ENCODE measurements at regions not wholly inside any gene's neighbourhood (a gene's known extent, or its start where the extent isn't known, plus 50 kb on each side); places are given as distances from the start of the nearest gene placed in this dataset.
"Not testable (repeated sequence)": the region's sequence is repeated elsewhere in the genome, so short reads cannot be mapped to it uniquely, and the experiment has no call there.

GRCh38 chr12:25313266-25313990, 62.7 kb upstream of the KRAS start:
- H4K20me1 ChIP-seq (replicated peaks; ENCODE audit: control insufficient read depth, insufficient read depth, low read length); H3K9me3 ChIP-seq (replicated peaks; ENCODE audit: control insufficient read depth, insufficient read depth, low read depth, low read length); H3K27ac ChIP-seq (ENCODE audit: extremely low read depth, low read depth, low read length); BruUV-seq (replicated peaks); H2AFZ ChIP-seq (ENCODE audit: low read depth, low read length); H3K9ac ChIP-seq (ENCODE audit: insufficient read depth in 1 of 2, low read depth in 2 of 2, low read length in 2 of 2); ATAC-seq; H3K9me1 ChIP-seq (ENCODE audit: control insufficient read depth, insufficient read depth, low read length); H3K4me3 ChIP-seq; DNase-seq (ENCODE audit: extremely low read depth in 1 of 4, low spot score in 3 of 4); CTCF ChIA-PET (ENCODE audit: low intra/inter-chr PET ratio); H3K27me3 ChIP-seq (ENCODE audit: control insufficient read depth in 2 of 2, insufficient read depth in 2 of 2, low read length in 2 of 2); intact Hi-C loops (cut with micrococcal nuclease); FAIRE-seq; in situ Hi-C loops (cut with MboI); POLR2A ChIA-PET; H3K79me2 ChIP-seq (ENCODE audit: control insufficient read depth, insufficient read depth, low read length); H3K4me2 ChIP-seq (ENCODE audit: insufficient read depth, low read length); H3K36me3 ChIP-seq (ENCODE audit: control insufficient read depth, insufficient read depth, low read length); H3K4me1 ChIP-seq (replicated peaks in 1 of 2; ENCODE audit: control insufficient read depth in 2 of 2, insufficient read depth in 2 of 2, low read length in 2 of 2): not testable (repeated sequence)
- 0% methylated on average over 4 of the region's 4 CpGs for WGBS (ENCODE audit: insufficient coverage, low coverage, missing lambda C conversion rate)

DNA sequence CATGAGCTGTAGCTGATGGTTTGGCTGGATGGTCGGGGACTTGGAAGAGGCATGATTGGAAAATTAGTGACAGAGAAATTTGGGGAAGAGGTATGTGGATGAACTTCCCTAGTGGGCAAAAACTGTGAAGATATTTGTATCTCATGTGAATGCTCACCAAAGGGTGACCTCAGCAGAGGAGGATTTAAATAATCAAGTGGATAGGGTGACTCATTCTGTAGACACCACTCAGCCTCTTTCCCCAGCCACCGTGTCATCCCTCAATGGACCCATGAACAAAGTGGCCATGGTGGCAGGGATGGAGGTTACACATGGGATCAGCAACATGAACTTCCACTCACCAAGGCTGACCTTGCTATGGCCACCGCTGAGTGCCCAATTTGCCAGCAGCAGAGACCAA, 60.8 kb upstream of the KRAS start:
- DNase-seq (ENCODE audit: extremely low read depth in 1 of 4, low spot score in 3 of 4): no peak

More for the DNA sequence above, 60.8 kb upstream of the KRAS start:
- H3K4me1 ChIP-seq (replicated peaks in 1 of 2; ENCODE audit: control insufficient read depth in 2 of 2, insufficient read depth in 2 of 2, low read length in 2 of 2): no peaks in the 10 kb centered on the region
- no peak overlapping the region for H3K4me2 ChIP-seq (ENCODE audit: insufficient read depth, low read length)
- H3K9me3 ChIP-seq (replicated peaks; ENCODE audit: control insufficient read depth, insufficient read depth, low read depth, low read length): no peaks in the 10 kb centered on the region
- BruUV-seq (replicated peaks): no TSS peak
- H4K20me1 ChIP-seq (replicated peaks; ENCODE audit: control insufficient read depth, insufficient read depth, low read length): no peaks in the 10 kb centered on the region
- intact Hi-C loops (cut with micrococcal nuclease) (no loop called here), in situ Hi-C loops (cut with MboI) (no loop called here)
- H3K27ac ChIP-seq (ENCODE audit: extremely low read depth, low read depth, low read length): no peak overlapping the region
- ChIA-PET CTCF (ENCODE audit: low intra/inter-chr PET ratio) (no interaction called here), POLR2A (no interaction called here)
- no peak overlapping the region for H2AFZ ChIP-seq (ENCODE audit: low read depth, low read length)
- FAIRE-seq (no peak), ATAC-seq (no peak)
- H3K9ac ChIP-seq (ENCODE audit: insufficient read depth in 1 of 2, low read depth in 2 of 2, low read length in 2 of 2): no peak overlapping the region
- TF ChIP-seq GATA2 (CRISPR knock-in tag; IDR thresholded peaks at IDR 0.05) (no peak), RBM15 (IDR thresholded peaks at IDR 0.05; ENCODE audit: insufficient read depth, low read length) (no peak), SPI1 (IDR thresholded peaks at IDR 0.05; ENCODE audit: borderline replicate concordance, low read depth, low read length) (no peak), FOXP4 (CRISPR knock-in tag; IDR thresholded peaks at IDR 0.05; ENCODE audit: borderline replicate concordance) (no peak)
- TF ChIP-seq, protein P1, sequence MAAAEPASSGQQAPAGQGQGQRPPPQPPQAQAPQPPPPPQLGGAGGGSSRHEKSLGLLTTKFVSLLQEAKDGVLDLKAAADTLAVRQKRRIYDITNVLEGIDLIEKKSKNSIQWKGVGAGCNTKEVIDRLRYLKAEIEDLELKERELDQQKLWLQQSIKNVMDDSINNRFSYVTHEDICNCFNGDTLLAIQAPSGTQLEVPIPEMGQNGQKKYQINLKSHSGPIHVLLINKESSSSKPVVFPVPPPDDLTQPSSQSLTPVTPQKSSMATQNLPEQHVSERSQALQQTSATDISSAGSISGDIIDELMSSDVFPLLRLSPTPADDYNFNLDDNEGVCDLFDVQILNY (CRISPR knock-in tag; IDR thresholded peaks at IDR 0.05): no peak
- TF ChIP-seq, protein P2, sequence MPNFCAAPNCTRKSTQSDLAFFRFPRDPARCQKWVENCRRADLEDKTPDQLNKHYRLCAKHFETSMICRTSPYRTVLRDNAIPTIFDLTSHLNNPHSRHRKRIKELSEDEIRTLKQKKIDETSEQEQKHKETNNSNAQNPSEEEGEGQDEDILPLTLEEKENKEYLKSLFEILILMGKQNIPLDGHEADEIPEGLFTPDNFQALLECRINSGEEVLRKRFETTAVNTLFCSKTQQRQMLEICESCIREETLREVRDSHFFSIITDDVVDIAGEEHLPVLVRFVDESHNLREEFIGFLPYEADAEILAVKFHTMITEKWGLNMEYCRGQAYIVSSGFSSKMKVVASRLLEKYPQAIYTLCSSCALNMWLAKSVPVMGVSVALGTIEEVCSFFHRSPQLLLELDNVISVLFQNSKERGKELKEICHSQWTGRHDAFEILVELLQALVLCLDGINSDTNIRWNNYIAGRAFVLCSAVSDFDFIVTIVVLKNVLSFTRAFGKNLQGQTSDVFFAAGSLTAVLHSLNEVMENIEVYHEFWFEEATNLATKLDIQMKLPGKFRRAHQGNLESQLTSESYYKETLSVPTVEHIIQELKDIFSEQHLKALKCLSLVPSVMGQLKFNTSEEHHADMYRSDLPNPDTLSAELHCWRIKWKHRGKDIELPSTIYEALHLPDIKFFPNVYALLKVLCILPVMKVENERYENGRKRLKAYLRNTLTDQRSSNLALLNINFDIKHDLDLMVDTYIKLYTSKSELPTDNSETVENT (CRISPR knock-in tag; IDR thresholded peaks at IDR 0.05): no peak
- TF ChIP-seq, protein P3, sequence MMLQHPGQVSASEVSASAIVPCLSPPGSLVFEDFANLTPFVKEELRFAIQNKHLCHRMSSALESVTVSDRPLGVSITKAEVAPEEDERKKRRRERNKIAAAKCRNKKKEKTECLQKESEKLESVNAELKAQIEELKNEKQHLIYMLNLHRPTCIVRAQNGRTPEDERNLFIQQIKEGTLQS (IDR thresholded peaks at IDR 0.05): peak; percentile 22; the same call in 1 of the 2 replicates
- TF ChIP-seq, protein P3 (CRISPR knock-in tag; conservative IDR thresholded peaks at IDR 0.05): no peak
- 0% methylated on average over 3 of the region's 3 CpGs for WGBS (ENCODE audit: insufficient coverage, low coverage, missing lambda C conversion rate)
- H3K9me1 ChIP-seq (ENCODE audit: control insufficient read depth, insufficient read depth, low read length): no peaks in the 10 kb centered on the region
- no peaks in the 10 kb centered on the region for H3K79me2 ChIP-seq (ENCODE audit: control insufficient read depth, insufficient read depth, low read length)
- H3K4me3 ChIP-seq: no peak overlapping the region
- H3K36me3 ChIP-seq (ENCODE audit: control insufficient read depth, insufficient read depth, low read length): no peaks in the 10 kb centered on the region
- H3K27me3 ChIP-seq (ENCODE audit: control insufficient read depth in 2 of 2, insufficient read depth in 2 of 2, low read length in 2 of 2): peaks cover 0 to 4% of the 10 kb centered on the region in 2 experiments; a peak in 1 of 5 replicates
